HUDEP-2 (cell line): ENCODE measurements at regions not wholly inside any gene's neighbourhood (a gene's known extent, or its start where the extent isn't known, plus 50 kb on each side); places are given as distances from the start of the nearest gene placed in this dataset.
"Not testable (repeated sequence)": the region's sequence is repeated elsewhere in the genome, so short reads cannot be mapped to it uniquely, and the experiment has no call there.

ENCODE experiments used
- DNase-seq, 76 experiments: peaks; one replicate each; lab custom pipeline; 2025; ENCODE audit not compliant: unreplicated experiment in 76 of 76; lab: John Stamatoyannopoulos, UW

- DNase-seq: no peak
Measured at GRCh38 chr7:91618776-91619765, 261.4 kb downstream of the MTERF1 start.

DNA sequence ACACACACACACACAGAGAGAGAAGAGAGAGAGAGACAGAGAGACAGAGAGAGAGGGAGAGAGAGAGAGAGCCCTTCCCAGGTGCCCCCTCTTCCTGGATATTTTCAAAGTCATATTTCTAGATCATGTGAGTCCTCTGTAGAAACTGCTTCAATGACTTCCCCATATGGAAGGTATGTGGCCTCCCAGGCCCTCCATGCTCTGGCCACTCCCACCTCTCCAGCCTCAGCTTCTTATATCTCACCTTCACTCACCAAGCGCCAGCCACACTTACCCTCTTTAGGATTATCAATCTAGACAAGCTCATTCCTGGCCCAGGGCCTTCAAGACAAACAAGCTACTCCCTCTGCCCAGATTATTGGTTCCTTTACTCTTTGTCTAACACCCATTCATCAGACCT, 259.7 kb downstream of the MTERF1 start:
- no peak for DNase-seq

- not testable (repeated sequence) for DNase-seq
Measured at GRCh38 chr7:91627324-91627723, 253.2 kb downstream of the MTERF1 start.

DNA sequence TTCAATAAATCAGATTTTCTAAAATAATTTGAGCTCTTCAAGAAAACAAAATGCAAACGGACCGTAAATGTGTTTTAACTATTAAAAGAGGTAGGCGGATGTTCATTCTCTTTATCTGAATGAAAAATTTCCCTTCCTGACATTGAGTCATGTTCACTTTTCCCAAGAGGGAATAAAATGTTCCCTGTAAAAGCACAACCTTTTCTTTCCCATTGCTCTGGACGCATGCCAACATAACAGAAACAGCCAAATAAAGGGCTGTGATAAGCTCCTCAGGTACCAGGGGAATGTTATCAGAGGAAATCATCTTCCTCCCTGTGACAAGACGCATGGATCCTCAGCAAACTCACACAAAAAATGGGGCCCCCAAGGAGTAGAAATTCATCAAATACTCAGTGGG, 251.8 kb downstream of the MTERF1 start:
- no peak for DNase-seq

- no peak for DNase-seq
Measured at GRCh38 chr7:91630581-91631380, 249.7 kb downstream of the MTERF1 start.

DNA sequence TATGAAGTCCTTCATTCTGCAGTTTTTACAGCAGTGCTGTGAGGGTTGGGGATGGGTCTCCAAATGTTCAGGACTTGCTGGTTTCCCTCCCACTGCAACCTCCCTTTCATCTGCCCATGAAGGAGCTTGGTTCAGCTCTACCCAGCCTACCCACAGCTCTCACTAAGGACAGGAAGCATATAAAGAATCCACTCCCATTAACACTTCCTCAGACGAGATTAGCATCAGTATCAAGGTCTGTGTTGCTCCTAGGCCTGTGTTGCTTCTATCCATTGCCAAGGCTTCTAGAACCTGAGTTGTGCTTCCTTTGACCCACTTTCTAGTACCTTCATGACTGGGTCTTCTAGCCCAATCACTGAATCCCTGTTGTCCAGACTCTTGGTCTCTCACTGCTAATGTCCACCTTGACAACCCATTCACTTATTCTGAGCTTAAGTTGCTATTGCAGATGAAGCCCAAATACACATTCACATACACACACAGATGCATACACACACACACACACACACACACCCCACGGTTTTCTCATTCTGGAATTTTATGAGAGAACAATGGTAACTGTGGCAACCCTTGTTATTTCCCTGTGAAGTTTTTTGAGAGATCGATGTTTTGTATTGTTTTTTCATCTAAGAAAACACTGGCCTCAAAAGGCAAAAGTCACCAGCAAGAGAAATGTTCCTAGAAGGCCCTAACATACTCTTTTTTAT, 248.1 kb downstream of the MTERF1 start:
- no peak for DNase-seq

- peak in 28 of 76 experiments; percentile 0 to 73 (median 20) for DNase-seq
Measured at GRCh38 chr7:91633013-91633441, 247.5 kb downstream of the MTERF1 start.

DNA sequence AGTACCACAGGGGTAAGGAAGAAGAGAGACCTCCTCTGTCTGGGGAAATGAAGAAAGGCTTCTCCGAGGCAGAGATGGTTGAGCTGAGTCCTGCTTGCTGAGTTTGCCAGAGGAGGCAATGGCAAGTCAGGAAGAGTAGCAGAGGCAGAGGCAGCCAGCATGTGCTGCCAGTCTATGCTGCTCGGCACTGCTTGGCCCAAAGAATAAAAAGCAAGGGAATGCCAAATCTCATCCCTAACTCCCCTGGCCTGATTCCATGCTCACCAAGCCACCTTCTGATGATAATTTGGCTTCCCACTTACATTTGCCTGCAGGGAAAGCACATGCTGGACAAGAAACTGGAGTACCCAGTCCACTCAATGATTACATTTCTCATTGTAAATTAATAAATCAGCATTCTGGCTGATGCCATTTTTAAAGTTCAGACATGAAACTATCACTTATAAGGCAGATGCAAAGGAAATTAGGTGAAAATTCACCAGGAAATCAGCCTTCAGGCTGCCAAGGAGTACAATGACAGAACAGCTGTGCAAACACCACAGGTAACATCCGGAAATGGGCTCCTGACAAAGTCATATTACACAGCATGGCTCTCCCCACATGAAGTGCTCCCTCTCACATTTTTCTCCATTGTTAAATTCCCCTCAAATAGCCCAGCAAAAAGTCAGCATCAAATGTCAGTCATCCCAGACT, 245.9 kb downstream of the MTERF1 start:
- DNase-seq: no peak

DNA sequence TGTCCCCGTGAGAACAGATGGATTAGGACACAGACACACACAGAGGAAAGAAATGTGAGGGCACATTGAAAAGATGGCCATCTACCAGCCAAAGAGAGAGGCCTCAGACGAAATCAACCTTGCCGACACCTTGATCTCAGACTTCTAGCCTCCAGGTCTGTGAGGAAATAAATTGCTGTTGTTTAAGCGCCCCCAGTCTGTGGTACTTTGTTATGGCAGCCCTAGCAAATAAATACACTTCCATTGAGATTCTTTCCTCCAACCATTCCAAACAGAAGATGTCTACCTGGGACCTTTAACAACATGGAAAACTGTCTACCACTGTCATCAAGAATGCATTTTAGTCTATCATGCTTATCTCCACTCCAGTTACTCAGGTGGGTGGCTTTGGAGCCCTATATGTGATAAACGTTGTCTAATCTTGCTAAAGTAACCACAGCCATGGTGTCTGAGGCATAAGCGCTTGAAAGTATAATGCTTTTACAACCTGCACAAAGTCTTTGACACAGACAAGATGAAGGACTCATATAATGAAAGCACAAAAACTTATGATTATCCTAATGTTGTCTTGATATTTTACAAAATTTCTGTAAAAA, 244.3 kb downstream of the MTERF1 start:
- DNase-seq: peak in 13 of 76 experiments; percentile 3 to 41 (median 21)

GRCh38 chr7:91636728-91637127, 243.8 kb downstream of the MTERF1 start:
- DNase-seq: no peak

DNA sequence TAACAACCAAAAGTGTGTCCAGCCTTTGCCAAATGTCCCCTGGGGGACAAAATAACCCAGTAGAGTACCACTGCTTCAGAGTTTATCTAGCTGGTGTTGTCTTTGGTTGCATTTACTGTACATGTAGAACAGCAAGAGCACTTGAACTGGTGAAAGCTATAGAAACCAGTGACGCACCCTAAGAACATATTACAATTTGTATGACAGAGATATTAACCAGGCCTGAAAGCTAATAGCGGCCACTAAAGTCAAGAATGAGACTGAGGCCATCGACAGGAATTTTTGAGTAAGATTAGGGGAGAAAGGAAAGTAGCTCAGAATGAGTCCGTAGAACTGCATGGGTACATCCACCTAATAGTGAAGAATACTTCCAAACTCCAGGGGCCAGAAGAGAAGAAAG, 236.2 kb downstream of the MTERF1 start:
- DNase-seq: no peak

GRCh38 chr7:91645542-91645941, 235.0 kb downstream of the MTERF1 start:
- DNase-seq: no peak

DNA sequence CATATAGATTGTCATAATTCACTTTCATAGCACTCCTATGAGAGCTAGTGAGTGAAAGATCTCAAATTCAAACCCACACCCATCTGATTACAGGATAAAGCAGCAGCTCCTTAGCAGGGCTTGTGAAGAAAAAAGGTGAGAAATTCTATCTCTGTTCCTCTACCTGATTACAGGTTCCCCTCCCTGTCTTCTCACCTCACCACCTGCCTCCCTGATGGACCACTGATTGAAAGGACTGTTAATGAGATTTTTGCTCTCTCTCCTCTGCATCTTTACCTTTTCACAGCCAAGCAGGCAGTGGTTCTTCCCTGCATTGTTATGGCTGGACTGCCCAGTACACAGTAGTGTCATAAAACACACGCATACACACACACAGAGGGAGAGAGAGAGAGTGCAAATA, 228.5 kb downstream of the MTERF1 start:
- no peak for DNase-seq

DNA sequence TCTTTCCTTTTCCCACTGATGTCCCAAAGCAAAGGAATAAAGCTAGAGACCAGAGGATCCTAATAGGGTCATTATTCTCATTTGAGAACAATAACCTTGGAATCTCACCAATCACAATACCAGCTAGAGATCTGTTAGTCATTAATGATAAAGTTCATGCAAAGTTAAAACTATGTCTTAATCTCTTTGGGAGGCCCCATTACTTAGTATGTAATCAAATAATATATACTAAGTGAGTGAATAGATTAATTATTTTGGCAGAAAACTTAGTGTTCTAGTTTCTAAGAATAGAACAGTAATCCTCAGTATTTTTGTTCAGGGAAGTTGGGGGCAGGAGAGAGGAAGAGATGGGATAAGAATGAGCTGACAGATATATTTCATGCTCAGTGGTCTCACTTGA, 227.2 kb downstream of the MTERF1 start:
- DNase-seq: no peak

GRCh38 chr7:91655656-91656055, 224.8 kb downstream of the MTERF1 start:
- no peak for DNase-seq

DNA sequence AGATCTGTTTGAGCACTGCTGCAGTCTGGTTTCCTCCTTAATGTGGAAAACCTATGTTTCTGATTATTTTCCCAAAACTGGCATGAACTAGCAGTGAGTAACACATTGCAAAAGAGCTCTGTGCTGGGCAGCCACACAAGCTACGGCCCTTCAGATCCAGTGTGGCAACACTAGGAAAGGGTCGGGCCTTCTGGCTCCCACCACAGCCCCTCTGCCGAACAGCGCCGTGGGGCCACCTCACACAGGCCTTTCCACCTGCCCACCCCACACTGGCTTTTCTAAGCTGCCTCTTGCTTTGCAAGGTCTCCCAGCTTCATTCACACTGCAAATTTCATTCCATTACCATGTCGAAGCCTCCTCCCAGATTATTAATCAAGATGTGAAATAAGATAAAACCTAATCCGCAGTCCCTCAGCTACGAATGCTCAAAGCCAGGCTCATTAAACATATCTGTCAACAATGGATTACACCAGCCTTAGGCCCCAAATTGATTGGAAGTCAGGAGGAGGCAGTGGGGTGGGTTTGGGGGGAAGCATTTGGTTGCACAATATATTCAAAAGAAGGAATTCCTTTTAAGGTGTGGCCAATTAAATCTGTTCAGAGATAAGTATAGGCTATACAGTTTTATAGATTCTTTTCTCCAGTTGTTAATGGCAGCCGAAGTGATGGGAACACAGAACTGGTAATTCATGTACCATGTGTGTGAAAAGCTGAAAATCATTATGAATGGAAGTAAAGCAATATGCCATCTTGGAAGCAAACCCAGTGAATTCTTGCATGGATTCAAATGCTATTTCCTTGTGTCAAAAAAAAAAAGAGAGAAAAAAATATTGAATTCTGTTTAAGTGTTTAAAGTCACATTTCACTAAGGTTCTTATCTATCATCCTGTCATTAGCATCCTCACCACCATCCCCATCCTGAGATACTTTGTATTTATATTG, 223.7 kb downstream of the MTERF1 start:
- DNase-seq: no peak

- DNase-seq: no peak
Measured at GRCh38 chr7:91657483-91658071, 222.9 kb downstream of the MTERF1 start.

GRCh38 chr7:91659096-91659495, 221.4 kb downstream of the MTERF1 start:
- DNase-seq: no peak
